ENCODE measurements at regions not wholly inside any gene's neighbourhood (a gene's known extent, or its start where the extent isn't known, plus 50 kb on each side); places are given as distances from the start of the nearest gene placed in this dataset.

DNA sequence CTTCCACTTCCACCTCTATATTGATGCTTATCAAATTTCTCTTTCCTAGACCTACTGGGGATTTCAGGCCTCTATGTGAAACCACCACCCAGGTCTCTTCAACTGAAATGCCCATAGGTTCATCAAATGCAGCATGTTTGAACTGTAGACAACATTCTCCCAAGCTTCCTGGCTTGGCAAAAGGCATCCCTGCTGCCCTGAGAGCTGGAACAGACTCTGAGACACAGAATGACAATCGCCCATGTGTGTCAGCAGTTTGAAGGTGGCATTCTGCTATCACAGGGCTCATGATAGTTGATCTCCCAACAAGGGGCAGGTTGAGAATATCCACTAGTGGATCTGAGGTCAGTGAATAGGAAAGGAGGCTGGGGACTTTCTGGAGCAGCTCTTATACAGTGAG, 200.7 kb downstream of the RPLP1 start:
- TF ChIP-seq, protein P1, sequence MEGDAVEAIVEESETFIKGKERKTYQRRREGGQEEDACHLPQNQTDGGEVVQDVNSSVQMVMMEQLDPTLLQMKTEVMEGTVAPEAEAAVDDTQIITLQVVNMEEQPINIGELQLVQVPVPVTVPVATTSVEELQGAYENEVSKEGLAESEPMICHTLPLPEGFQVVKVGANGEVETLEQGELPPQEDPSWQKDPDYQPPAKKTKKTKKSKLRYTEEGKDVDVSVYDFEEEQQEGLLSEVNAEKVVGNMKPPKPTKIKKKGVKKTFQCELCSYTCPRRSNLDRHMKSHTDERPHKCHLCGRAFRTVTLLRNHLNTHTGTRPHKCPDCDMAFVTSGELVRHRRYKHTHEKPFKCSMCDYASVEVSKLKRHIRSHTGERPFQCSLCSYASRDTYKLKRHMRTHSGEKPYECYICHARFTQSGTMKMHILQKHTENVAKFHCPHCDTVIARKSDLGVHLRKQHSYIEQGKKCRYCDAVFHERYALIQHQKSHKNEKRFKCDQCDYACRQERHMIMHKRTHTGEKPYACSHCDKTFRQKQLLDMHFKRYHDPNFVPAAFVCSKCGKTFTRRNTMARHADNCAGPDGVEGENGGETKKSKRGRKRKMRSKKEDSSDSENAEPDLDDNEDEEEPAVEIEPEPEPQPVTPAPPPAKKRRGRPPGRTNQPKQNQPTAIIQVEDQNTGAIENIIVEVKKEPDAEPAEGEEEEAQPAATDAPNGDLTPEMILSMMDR (IDR thresholded peaks at IDR 0.05) = no peak
- TF ChIP-seq POLR2A (IDR thresholded peaks at IDR 0.05) = no peak
